Endodermal cell (in vitro differentiated cells): ENCODE measurements at regions not wholly inside any gene's neighbourhood (a gene's known extent, or its start where the extent isn't known, plus 50 kb on each side); places are given as distances from the start of the nearest gene placed in this dataset.

Experiments
- DNase-seq: peaks from one replicate; pipeline ENCODE4 v3.0.0-alpha.2; 2017
- H3K27ac ChIP-seq: 2 replicates; pipeline ENCODE4 v1.5.1; 2013; ENCODE audit warnings: mild to moderate bottlenecking, low read depth, low read length, moderate library complexity
- H3K27me3 ChIP-seq: 2 replicates; pipeline ENCODE4 v1.6.1; 2013; ENCODE audit warnings: mild to moderate bottlenecking, low read length, moderate library complexity; ENCODE audit not compliant: insufficient read depth, control insufficient read depth, poor library complexity, severe bottlenecking
- H3K36me3 ChIP-seq: 2 replicates; pipeline ENCODE4 v1.7.0; 2013; ENCODE audit warnings: mild to moderate bottlenecking, low read length, moderate library complexity; ENCODE audit not compliant: control insufficient read depth, insufficient read depth
- H3K4me1 ChIP-seq: one replicate; pipeline ENCODE4 v1.7.0; 2013; ENCODE audit warnings: low read length; ENCODE audit not compliant: control insufficient read depth, insufficient read depth
- H3K4me3 ChIP-seq: 2 replicates; pipeline ENCODE4 v1.5.1; 2013; ENCODE audit warnings: mild to moderate bottlenecking, low read length, moderate library complexity
- H3K9ac ChIP-seq: 2 replicates; pipeline ENCODE4 v1.6.1; 2013; ENCODE audit warnings: mild to moderate bottlenecking, low read length, moderate library complexity; ENCODE audit not compliant: poor library complexity, severe bottlenecking; ENCODE audit errors: extremely low read depth
- H3K9me3 ChIP-seq: 2 replicates; pipeline ENCODE4 v1.6.1; 2013; ENCODE audit warnings: mild to moderate bottlenecking, low read length, moderate library complexity; ENCODE audit not compliant: control insufficient read depth
- H3K27ac Mint-ChIP-seq: 2 replicates; pipeline ENCODE4 v1.8.0; 2020; ENCODE audit warnings: mixed read lengths
- H3K27me3 Mint-ChIP-seq: 2 replicates; pipeline ENCODE4 v1.8.0; 2021; ENCODE audit warnings: mild to moderate bottlenecking, mixed read lengths; ENCODE audit not compliant: insufficient read depth
- H3K36me3 Mint-ChIP-seq: 2 replicates; pipeline ENCODE4 v1.8.0; 2020; ENCODE audit warnings: low read depth, mixed read lengths
- H3K4me1 Mint-ChIP-seq: 2 replicates; pipeline ENCODE4 v1.8.0; 2020; ENCODE audit warnings: mixed read lengths
- H3K4me3 Mint-ChIP-seq: 2 replicates; pipeline ENCODE4 v1.8.0; 2020; ENCODE audit warnings: mild to moderate bottlenecking, moderate library complexity, mixed read lengths
- H3K9me3 Mint-ChIP-seq: 2 replicates; pipeline ENCODE4 v1.8.0; 2020; ENCODE audit warnings: mild to moderate bottlenecking, mixed read lengths
- CTCF ChIP-seq: fragments of 200-600 bp; sonication (generic); conservative IDR thresholded peaks from 2 replicates; pipeline ENCODE4 v1.5.0; 2021; ENCODE audit warnings: antibody characterized with exemption, mild to moderate bottlenecking
- WGBS, 2 experiments: methylation state at CpG; one replicate each; pipeline versions ENCODE4 v1.1.5 to v1.1.7; 2013; ENCODE audit warnings: missing lambda C conversion rate in 2 of 2, mixed read lengths in 1 of 2; ENCODE audit not compliant: insufficient coverage in 1 of 2, insufficient read length in 1 of 2; 5-methylcytosine and 5-hydroxymethylcytosine counted together

DNA sequence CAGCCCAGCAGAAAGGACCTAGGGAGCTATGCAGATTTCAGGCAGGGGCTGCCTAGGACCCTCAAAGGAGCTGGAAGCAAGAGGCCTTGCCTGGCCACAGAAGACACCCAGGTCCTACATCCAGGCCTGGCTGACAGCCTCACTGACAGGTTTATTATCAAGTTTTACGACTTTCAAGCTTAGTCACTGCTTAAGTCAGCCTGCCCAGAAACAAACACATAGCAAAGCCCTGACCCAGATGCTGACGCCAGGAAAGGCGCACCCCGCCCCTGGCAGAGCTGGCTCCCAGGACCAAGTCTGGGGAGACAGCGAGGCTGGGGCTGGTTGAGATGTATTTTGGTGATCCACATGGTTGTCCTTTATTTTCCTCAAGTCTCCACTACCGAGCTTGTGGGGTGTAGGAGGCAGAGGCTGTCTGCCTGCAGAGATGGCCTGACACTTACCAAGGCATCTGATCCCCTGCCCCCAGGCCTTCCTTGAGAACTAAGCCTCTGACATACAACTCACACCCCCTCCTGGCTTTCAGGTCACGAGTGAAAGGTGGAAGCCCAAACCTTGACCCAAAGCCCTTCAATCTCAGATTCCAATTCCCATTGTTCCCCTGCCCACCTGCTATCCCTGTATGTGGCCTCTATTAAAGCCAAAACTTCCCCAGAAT lies 80.7 kb upstream of the EMX2 start:
- Histone ChIP-seq H3K27me3 (no peaks in the 10 kb centered on the region), H3K36me3 (no peaks in the 10 kb centered on the region), H3K27ac (no peak overlapping the region), H3K9me3 (peaks cover 7% of the 10 kb centered on the region), H3K4me1 (peaks cover 3% of the 10 kb centered on the region), H3K4me3 (no peak overlapping the region), H3K9ac (no peak overlapping the region)
- H3K27me3 Mint-ChIP-seq, result no peaks in the 10 kb centered on the region
- DNase-seq, result no peak
- peaks cover 22% of the 10 kb centered on the region for H3K4me1 Mint-ChIP-seq
- no peak overlapping the region for H3K27ac Mint-ChIP-seq
- no peaks in the 10 kb centered on the region for H3K36me3 Mint-ChIP-seq
- peaks cover 8% of the 10 kb centered on the region for H3K9me3 Mint-ChIP-seq
- no peak for TF ChIP-seq CTCF
- H3K4me3 Mint-ChIP-seq, result no peak overlapping the region
- WGBS, 2 experiments, result 51 to 83% methylated on average over 2 to 7 of the region's 7 CpGs

DNA sequence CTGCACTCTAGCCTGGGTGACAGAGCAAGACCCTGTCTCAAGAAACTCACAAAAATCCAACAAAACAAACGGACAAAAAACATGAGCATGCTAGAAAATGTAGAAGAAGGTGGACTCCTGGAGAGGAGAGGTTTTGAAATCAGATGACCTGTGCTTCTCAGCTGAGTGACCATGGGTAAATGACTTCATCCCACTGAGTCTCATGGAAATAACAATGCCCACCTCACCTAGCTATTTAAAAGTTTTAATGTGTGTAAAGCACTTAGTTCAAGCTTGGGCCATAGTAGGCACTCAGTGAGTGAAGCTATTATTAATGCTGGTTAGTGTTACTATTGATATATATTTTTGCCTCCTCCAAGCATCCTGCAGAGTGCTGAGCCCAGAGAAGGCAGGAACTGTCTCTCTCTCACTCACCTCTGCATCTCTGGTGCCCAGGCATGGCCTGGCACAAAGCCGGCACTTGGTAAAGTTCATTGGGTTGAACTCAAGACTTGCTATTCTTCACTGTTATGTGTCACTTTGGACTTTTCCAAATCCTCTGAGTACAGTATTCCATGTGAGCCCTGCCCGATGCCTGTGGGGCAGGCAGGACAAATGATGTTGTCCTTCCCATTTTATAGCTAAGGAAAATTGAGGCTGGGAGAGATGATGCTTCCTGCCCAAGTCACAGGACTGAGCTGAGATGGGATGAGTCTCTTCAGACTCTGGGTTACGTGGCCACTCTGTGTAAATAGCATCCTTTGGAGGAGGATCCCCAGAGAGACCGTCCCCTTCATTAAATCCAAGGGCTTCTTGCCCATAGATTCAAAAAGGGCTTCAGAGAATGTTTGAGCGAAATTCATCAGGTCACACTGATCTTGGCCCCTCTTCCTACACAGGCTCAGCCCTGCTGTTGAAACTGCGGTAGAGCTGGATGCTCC lies 81.4 kb upstream of the EMX2 start:
- no peaks in the 10 kb centered on the region for H3K36me3 Mint-ChIP-seq
- H3K27me3 Mint-ChIP-seq, result no peaks in the 10 kb centered on the region
- 92 to 93% methylated on average over 6 to 7 of the region's 7 CpGs for WGBS, 2 experiments
- no peaks in the 10 kb centered on the region for H3K27me3 ChIP-seq
- peaks cover 3% of the 10 kb centered on the region for H3K4me1 ChIP-seq
- H3K9ac ChIP-seq, result no peak overlapping the region
- H3K9me3 Mint-ChIP-seq, result peaks cover 8% of the 10 kb centered on the region
- H3K4me3 ChIP-seq, result no peak overlapping the region
- H3K4me1 Mint-ChIP-seq, result peaks cover 23% of the 10 kb centered on the region
- no peaks in the 10 kb centered on the region for H3K36me3 ChIP-seq
- H3K27ac Mint-ChIP-seq, result no peak overlapping the region
- no peak overlapping the region for H3K27ac ChIP-seq
- no peak overlapping the region for H3K4me3 Mint-ChIP-seq
- H3K9me3 ChIP-seq, result peaks cover 7% of the 10 kb centered on the region
- no peak for DNase-seq
- TF ChIP-seq CTCF, result no peak

DNA sequence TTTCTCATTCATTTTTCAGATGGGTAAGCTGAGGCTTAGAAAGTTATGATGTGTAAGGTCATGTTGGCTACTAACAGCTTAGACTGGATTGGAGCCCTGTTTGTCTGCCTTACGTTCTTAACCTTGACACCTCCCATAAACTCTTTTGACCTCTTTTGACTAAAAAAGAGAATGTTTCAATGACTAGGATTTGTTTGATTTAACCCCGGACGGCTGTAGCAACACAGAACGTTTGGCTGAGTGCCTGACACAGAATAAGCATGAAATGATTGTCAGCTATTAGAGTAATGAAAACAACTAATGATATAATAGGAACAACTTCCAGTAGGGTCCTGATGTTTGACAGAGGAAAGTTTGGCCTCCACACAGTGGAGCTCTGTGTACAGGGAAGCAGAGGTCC lies 83.3 kb upstream of the PDZD8 start:
- no peak overlapping the region for H3K4me3 Mint-ChIP-seq
- H3K9me3 Mint-ChIP-seq, result peaks cover 16% of the 10 kb centered on the region
- 91 to 96% methylated on average over 4 of the region's 4 CpGs for WGBS, 2 experiments
- H3K36me3 Mint-ChIP-seq, result peaks cover under 1% of the 10 kb centered on the region
- H3K4me1 Mint-ChIP-seq, result peaks cover 23% of the 10 kb centered on the region
- Histone ChIP-seq H3K4me1 (peaks cover 3% of the 10 kb centered on the region), H3K36me3 (no peaks in the 10 kb centered on the region), H3K4me3 (no peak overlapping the region), H3K27me3 (no peaks in the 10 kb centered on the region), H3K9me3 (peaks cover 7% of the 10 kb centered on the region), H3K27ac (no peak overlapping the region), H3K9ac (no peak overlapping the region)
- no peak for DNase-seq
- H3K27me3 Mint-ChIP-seq, result no peaks in the 10 kb centered on the region
- TF ChIP-seq CTCF, result no peak
- no peak overlapping the region for H3K27ac Mint-ChIP-seq
